HG02759 (cell line): ENCODE measurements at regions not wholly inside any gene's neighbourhood (a gene's known extent, or its start where the extent isn't known, plus 50 kb on each side); places are given as distances from the start of the nearest gene placed in this dataset.

ENCODE experiments used
- ATAC-seq: cut with Tn5 transposase; IDR thresholded peaks from one replicate; pipeline ENCODE4 v1.9.1; 2021; ENCODE audit warnings: mild to moderate bottlenecking, moderate library complexity; ENCODE audit not compliant: unreplicated experiment

GRCh38 chr5:171578829-171579491 lies 159.5 kb downstream of the FGF18 start:
- no peak for ATAC-seq

GRCh38 chr5:171579976-171580411 lies 160.5 kb downstream of the FGF18 start:
- no peak for ATAC-seq

- no peak for ATAC-seq
Measured at GRCh38 chr5:171580502-171581265, 161.2 kb downstream of the FGF18 start.

GRCh38 chr5:171581781-171582180 lies 162.3 kb downstream of the FGF18 start:
- no peak for ATAC-seq

GRCh38 chr5:171582849-171583248 lies 163.4 kb downstream of the FGF18 start:
- no peak for ATAC-seq

- ATAC-seq, result no peak
Measured at GRCh38 chr5:171585981-171586380, 166.5 kb downstream of the FGF18 start.

- no peak for ATAC-seq
Measured at GRCh38 chr5:171586436-171586835, 167.0 kb downstream of the FGF18 start.

- no peak for ATAC-seq
Measured at GRCh38 chr5:171588046-171588445, 168.6 kb downstream of the FGF18 start.

GRCh38 chr5:171588790-171589189 lies 169.3 kb downstream of the FGF18 start:
- no peak for ATAC-seq

- ATAC-seq, result no peak
Measured at GRCh38 chr5:171589461-171589860, 170.0 kb downstream of the FGF18 start.

GRCh38 chr5:171592076-171592475 lies 172.6 kb downstream of the FGF18 start:
- ATAC-seq, result no peak

- ATAC-seq, result no peak
Measured at GRCh38 chr5:171592736-171593135, 173.3 kb downstream of the FGF18 start.

GRCh38 chr5:171593401-171593800 lies 174.0 kb downstream of the FGF18 start:
- no peak for ATAC-seq

GRCh38 chr5:171593976-171594375 lies 174.5 kb downstream of the FGF18 start:
- no peak for ATAC-seq

GRCh38 chr5:171595401-171595800 lies 176.0 kb downstream of the FGF18 start:
- ATAC-seq, result no peak

- ATAC-seq, result peak; percentile 87
Measured at GRCh38 chr5:171595801-171596231, 176.4 kb downstream of the FGF18 start.

- no peak for ATAC-seq
Measured at GRCh38 chr5:171596391-171596878, 177.0 kb downstream of the FGF18 start.

- no peak for ATAC-seq
Measured at GRCh38 chr5:171597946-171598640, 178.6 kb downstream of the FGF18 start.

- no peak for ATAC-seq
Measured at GRCh38 chr5:171598641-171599152, 179.2 kb downstream of the FGF18 start.

- no peak for ATAC-seq
Measured at GRCh38 chr5:171599411-171599810, 180.0 kb downstream of the FGF18 start.

GRCh38 chr5:171599957-171600612 lies 180.6 kb downstream of the FGF18 start:
- ATAC-seq, result no peak
